Stimulated activated memory B cell treated with anti-CD40 and anti-IgM and Interleukin-4, amounts not matched to agents 10 μg/mL and 1 μg/mL and 100 μg/mL, for 72 hours (primary cell): ENCODE measurements at regions not wholly inside any gene's neighbourhood (a gene's known extent, or its start where the extent isn't known, plus 50 kb on each side); places are given as distances from the start of the nearest gene placed in this dataset.

Source experiments
- ATAC-seq: fragments of 150-1000 bp; cut with Tn5 transposase; 2 replicates; pipeline ENCODE4 v1.10.0; 2021
- H3K27ac Mint-ChIP-seq: one replicate; pipeline ENCODE4 v1.8.0; 2022; ENCODE audit warnings: mild to moderate bottlenecking, mixed read lengths
- H3K27me3 Mint-ChIP-seq: one replicate; pipeline ENCODE4 v1.8.0; 2022; ENCODE audit warnings: mixed read lengths
- H3K36me3 Mint-ChIP-seq: one replicate; pipeline ENCODE4 v1.8.0; 2022; ENCODE audit warnings: mixed read lengths
- H3K4me1 Mint-ChIP-seq: one replicate; pipeline ENCODE4 v1.8.0; 2022; ENCODE audit warnings: mixed read lengths
- H3K4me3 Mint-ChIP-seq: one replicate; pipeline ENCODE4 v1.8.0; 2022; ENCODE audit warnings: mild to moderate bottlenecking, moderate library complexity, mixed read lengths
- H3K9me3 Mint-ChIP-seq: one replicate; pipeline ENCODE4 v1.8.0; 2022; ENCODE audit warnings: mixed read lengths

DNA sequence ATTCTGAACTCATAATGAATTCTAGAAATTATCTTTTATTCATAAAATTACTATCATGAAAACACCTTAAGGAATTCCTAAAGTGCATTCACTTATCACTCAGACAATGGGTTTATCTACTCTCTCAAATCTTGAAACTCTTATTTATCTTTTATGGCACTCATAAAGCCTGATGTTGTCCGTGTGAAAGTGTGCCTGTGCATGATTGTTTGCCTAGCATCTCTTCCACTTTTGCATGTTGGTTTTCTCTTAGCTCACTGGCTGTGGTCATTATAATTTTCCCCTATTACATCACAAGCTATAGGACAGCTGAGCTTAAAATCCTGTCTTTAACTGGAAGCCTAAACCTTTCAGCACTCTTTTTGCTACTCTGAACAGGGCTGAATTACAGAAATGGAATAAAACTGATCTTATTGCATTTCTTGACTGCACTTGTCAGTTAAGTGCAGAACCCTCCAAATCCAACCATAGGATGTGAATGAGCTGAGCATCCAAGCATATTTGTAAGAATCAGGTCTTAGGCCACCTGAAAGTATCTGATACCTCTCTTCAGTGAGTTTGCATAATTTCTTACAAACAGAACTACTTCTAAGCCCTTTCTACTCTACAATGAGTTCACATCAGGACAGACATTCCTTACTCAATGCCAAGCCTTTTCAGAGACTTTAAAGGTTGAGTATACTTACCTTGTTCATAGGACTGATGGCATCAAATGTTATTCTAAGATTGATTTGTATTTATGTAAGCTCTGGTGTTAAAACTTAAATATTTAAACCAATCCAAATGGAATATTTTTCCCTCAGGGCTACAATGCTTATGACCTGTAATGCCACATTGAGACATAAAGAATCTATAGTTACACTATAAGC lies 221.2 kb upstream of the KITLG start:
- no peak for ATAC-seq
- H3K36me3 Mint-ChIP-seq = no peaks in the 10 kb centered on the region
- no peaks in the 10 kb centered on the region for H3K27me3 Mint-ChIP-seq
- no peaks in the 10 kb centered on the region for H3K4me1 Mint-ChIP-seq
- H3K4me3 Mint-ChIP-seq = no peak overlapping the region
- peaks cover 6% of the 10 kb centered on the region for H3K9me3 Mint-ChIP-seq
- no peak overlapping the region for H3K27ac Mint-ChIP-seq

DNA sequence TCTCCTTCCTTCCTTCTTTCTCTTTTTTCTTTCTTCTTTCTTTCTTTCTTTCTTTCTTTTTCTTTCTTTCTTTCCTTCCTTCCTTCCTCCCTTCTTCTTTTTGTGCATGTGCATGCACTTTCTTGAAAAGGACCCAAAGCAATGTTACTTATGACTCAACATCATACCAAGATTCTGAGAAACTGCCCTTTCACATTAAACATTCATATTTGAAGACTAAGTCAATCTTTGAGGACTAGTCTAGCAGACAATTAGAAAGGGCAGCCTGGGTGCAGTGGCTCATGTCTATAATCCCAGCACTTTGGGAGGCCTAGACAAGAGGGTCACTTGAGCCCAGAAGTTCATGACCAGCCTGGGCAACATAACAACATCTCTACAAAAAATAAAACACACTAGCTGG lies 212.8 kb upstream of the KITLG start:
- H3K27me3 Mint-ChIP-seq = no peaks in the 10 kb centered on the region

DNA sequence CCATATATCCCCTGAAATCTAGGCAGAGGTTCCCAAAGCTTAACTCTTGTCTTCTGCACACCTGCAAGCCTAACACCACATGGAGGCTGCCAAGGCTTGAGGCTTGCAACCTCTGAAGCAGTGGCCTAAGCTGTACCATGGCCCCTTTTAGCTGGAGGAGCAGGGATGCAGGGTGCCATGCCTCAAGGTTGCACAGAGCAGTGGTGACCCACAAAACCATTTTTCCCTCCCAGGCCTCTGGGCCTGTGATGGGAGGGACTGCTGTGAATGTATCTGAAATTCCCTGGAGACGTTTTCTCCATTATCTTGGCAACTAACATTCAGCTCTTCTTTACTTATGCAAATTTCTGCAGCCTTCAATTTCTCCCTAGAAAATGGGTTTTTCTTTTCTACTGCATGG lies 210.0 kb upstream of the KITLG start:
- Mint-ChIP-seq H3K27me3 (no peaks in the 10 kb centered on the region), H3K9me3 (peaks cover 28% of the 10 kb centered on the region), H3K4me3 (no peak overlapping the region), H3K36me3 (no peaks in the 10 kb centered on the region), H3K27ac (no peak overlapping the region), H3K4me1 (no peaks in the 10 kb centered on the region)
- no peak for ATAC-seq

More for the DNA sequence above, 212.8 kb upstream of the KITLG start:
- Mint-ChIP-seq H3K9me3 (peaks cover 29% of the 10 kb centered on the region), H3K4me1 (no peaks in the 10 kb centered on the region), H3K4me3 (no peak overlapping the region), H3K36me3 (no peaks in the 10 kb centered on the region), H3K27ac (no peak overlapping the region)
- no peak for ATAC-seq

DNA sequence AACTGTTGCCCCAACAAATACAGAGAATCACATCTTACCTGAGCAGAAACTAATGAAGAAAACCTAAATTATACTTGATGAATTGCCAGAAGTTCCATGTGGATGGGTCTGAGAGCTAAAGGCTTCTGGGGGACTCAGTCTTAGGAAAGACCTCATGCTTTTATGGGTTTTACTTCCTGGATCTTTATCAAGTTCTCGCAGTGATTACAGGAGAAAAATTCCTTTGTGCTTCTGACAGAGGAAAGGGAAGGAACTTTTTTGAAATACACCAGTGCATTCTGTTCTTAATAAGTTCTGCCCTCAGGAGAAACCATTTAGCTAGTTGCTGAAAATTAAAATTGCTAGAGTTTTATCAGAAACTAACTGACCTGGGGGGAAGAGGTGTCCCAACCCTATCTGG lies 203.9 kb upstream of the KITLG start:
- H3K27ac Mint-ChIP-seq = no peak overlapping the region
- no peaks in the 10 kb centered on the region for H3K4me1 Mint-ChIP-seq
- peaks cover 9% of the 10 kb centered on the region for H3K9me3 Mint-ChIP-seq
- no peak for ATAC-seq
- H3K36me3 Mint-ChIP-seq = no peaks in the 10 kb centered on the region
- H3K27me3 Mint-ChIP-seq = no peaks in the 10 kb centered on the region
- H3K4me3 Mint-ChIP-seq = no peak overlapping the region

DNA sequence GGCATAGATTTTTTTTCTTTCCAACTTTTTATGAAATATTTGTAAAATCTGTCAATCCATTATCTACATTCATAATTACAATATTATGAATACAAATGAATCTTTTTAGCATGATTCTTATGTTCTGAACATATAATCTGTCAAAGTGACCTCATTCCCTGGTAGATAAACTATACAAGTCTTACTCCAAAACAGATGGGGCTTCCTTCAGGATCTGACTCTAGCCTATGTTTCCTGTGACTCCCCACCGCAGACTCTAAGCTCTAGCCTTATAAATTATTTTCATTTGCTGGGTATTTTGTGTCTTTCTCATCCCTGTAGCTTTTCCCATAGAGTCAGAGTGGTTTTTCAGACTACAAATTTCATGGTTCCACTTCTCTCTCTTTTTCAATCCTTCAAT lies 202.1 kb upstream of the KITLG start:
- H3K36me3 Mint-ChIP-seq = no peaks in the 10 kb centered on the region
- ATAC-seq = no peak

DNA sequence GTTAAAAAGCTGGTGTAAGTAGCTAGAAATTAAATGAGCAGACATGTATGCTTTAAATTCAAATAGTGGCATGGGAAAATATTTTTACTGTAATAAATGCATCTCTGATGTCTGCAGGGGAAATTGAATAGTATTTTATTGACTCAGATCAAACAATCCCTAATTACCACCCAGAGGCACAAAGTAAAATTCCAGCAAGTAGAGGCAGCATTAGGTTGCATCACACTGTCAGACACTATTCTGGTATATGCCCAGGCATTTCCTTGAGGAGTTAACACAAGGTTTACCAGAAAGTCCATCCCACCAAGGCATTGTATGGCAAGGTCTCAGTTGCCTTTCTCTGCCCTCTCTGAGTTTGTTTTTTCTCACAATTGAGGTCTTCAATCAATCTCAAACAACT lies 201.6 kb upstream of the KITLG start:
- ATAC-seq = no peak
- no peak overlapping the region for H3K4me3 Mint-ChIP-seq
- H3K4me1 Mint-ChIP-seq = no peaks in the 10 kb centered on the region
- no peaks in the 10 kb centered on the region for H3K36me3 Mint-ChIP-seq
- no peak overlapping the region for H3K27ac Mint-ChIP-seq
- peaks cover 6% of the 10 kb centered on the region for H3K9me3 Mint-ChIP-seq
- no peaks in the 10 kb centered on the region for H3K27me3 Mint-ChIP-seq

More for the DNA sequence above, 202.1 kb upstream of the KITLG start:
- peaks cover 6% of the 10 kb centered on the region for H3K9me3 Mint-ChIP-seq
- H3K4me3 Mint-ChIP-seq = no peak overlapping the region
- H3K27me3 Mint-ChIP-seq = no peaks in the 10 kb centered on the region
- H3K27ac Mint-ChIP-seq = no peak overlapping the region
- H3K4me1 Mint-ChIP-seq = no peaks in the 10 kb centered on the region

DNA sequence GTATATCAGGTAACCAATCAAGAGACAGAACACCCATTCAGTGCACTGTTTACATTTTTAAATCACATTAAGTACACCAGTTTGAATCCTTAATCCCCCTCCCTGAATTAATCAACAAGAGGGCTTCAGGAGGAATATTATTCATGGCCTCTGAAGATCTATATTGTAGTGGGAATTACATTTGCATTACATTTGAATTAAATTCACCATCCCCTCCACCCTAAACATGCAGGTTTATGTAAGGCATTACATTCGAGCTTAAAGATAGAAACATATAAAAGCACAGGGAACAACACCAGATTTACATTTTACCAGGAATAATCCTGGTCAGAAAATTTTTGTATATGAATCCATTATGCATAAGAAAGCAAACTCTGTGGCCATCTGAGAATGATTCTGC lies 197.8 kb upstream of the KITLG start:
- peaks cover 3% of the 10 kb centered on the region for H3K9me3 Mint-ChIP-seq
- H3K27ac Mint-ChIP-seq = no peak overlapping the region
- no peak overlapping the region for H3K4me3 Mint-ChIP-seq
- no peaks in the 10 kb centered on the region for H3K27me3 Mint-ChIP-seq
- no peaks in the 10 kb centered on the region for H3K4me1 Mint-ChIP-seq
- no peak for ATAC-seq
- no peaks in the 10 kb centered on the region for H3K36me3 Mint-ChIP-seq

DNA sequence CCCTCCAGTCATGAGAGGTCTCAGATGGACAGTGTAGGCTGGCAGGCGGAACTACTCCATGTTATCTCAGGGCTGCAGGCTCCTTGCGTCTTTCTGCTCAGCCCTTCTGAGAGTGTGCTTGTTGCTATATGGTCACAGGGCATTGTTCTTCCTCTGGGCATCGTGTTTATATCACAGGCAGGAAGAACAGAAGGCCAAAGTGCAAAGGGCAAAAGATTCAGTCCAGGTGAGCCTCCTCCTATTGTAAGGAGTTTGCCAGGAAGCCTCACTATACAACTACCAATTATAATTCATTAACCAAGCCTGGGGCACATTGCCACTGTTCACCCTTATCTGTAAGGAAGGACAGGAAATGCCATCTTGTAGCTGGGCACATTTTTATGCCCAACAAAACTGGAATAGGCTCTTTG lies 195.5 kb upstream of the KITLG start:
- peaks cover 5% of the 10 kb centered on the region for H3K9me3 Mint-ChIP-seq
- H3K4me3 Mint-ChIP-seq = no peak overlapping the region
- no peak for ATAC-seq
- no peak overlapping the region for H3K27ac Mint-ChIP-seq
- H3K36me3 Mint-ChIP-seq = no peaks in the 10 kb centered on the region
- H3K4me1 Mint-ChIP-seq = no peaks in the 10 kb centered on the region
- H3K27me3 Mint-ChIP-seq = no peaks in the 10 kb centered on the region

DNA sequence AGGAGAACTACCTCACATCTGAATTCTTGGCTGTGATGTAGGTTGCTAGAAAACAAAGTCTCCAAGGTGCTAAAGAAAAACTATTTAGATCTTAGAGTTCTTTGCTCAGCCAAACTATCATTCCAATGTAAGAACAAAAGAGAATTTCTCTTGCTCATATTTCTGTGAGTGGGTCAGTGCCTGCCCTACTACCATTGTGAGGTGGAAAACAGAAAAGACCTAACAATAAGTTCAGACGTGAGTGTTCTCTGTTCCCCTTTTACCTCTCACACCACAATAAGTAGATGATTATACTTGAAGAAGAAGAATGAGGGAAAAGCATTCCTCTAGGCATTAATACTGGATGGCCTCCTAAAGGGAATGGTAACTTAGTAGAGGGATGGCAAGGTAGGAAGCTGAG lies 187.4 kb upstream of the KITLG start:
- Mint-ChIP-seq H3K27ac (no peak overlapping the region), H3K27me3 (no peaks in the 10 kb centered on the region), H3K9me3 (peaks cover 3% of the 10 kb centered on the region), H3K4me1 (no peaks in the 10 kb centered on the region), H3K4me3 (no peak overlapping the region), H3K36me3 (no peaks in the 10 kb centered on the region)
- ATAC-seq = no peak

DNA sequence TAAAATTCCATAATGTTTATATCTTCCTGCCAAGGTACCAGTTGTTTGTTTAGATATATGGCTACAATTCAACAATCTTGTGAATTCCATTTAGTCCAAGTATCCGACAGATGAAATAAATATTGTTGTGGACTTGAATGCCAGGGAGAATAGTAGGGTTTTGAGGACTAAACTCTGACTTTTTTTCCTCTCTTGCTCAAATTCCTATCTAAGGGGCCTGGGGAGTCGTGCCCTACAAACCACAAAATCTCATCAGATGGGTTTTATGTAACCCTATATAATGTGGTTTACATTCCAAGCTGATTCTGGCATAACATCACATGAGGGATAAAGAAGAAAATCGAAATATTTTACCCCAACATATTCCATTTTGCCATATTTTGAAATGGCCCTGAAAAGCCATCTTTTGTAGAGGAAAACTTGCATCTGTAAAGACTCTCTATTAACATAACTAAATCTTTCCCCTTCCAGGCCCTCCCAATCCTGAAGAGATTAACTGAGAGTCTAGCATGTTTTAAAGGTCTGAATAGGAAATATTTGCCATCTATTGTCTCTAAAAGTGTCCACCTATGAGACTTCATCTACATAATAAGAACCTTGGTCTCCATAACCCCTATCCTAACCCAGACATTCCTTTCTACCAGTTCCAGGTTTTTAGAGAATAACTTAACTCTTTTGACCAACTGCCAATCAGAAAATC lies 184.7 kb upstream of the KITLG start:
- Mint-ChIP-seq H3K36me3 (no peaks in the 10 kb centered on the region), H3K4me3 (no peak overlapping the region), H3K27ac (no peak overlapping the region), H3K9me3 (peaks cover 3% of the 10 kb centered on the region), H3K4me1 (no peaks in the 10 kb centered on the region), H3K27me3 (no peaks in the 10 kb centered on the region)
- no peak for ATAC-seq

DNA sequence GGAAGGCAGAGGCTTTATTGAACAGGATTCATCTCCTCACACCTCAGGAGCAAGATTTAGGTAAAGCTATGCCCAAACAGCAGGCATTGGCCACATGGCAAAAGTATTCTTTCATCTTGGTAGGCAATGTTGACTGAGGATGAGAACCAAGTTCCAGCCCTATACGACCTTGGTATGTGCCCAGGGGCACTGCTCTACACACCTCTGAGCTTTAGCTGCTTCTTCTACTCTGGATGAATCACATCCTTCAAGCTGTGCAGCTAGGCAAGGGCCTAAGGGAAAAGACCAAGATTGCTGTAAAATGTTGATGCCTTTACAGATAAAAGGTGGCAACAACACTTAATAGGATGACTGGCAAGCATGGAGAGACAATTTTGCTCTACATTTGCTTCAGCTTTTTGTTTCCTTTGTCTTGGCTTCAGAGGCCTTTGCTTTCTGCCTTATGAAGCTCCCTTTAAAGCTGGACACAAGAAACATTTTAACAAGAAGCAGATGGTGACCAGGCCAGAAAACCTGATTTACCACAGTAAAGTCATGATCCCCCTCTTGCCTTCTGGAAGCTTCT lies 183.3 kb upstream of the KITLG start:
- Mint-ChIP-seq H3K27ac (no peak overlapping the region), H3K4me1 (no peaks in the 10 kb centered on the region), H3K27me3 (no peaks in the 10 kb centered on the region), H3K36me3 (no peaks in the 10 kb centered on the region), H3K9me3 (peaks cover 3% of the 10 kb centered on the region), H3K4me3 (no peak overlapping the region)
- peak; percentile 38 for ATAC-seq

DNA sequence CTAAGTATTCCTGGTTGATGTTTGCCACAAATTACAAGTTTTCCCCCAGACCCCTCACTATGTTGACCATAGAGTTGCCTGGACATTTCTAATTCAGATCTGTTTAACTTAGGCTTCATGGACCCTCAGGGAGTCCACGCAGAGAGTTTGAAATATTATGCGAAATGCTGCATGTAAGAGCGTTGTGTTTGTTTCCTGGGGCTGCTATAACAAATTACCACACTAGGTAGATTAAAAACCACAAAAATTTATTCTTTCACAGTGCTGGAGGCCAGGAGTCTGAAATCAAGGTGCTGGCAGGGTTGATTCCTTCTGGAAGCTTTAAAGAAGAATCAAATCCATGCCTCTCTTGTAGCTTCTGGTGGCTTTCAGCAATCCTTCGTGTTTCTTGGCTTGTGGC lies 177.9 kb upstream of the KITLG start:
- H3K9me3 Mint-ChIP-seq = peaks cover 6% of the 10 kb centered on the region
- ATAC-seq = no peak
- no peaks in the 10 kb centered on the region for H3K4me1 Mint-ChIP-seq
- H3K27ac Mint-ChIP-seq = no peak overlapping the region
- no peaks in the 10 kb centered on the region for H3K27me3 Mint-ChIP-seq
- H3K36me3 Mint-ChIP-seq = no peaks in the 10 kb centered on the region
- H3K4me3 Mint-ChIP-seq = no peak overlapping the region

DNA sequence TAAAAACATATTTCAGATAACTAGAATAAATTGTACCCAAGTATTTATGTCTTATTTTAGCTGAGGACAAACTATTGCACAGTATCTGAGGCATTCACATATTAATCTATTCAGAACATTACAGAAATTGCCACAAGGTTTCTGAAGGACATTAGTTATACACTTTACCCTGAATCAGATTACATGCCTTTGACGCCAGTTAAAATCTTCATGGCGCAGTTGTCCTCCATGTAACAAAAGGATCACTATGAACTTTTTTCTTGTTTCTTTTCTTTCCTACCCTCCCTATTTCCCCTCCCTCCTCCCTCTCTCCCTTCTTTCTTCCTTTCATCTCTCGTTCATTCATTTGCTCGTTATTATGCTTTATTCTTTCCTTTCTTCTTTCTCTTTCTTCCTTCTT lies 176.6 kb upstream of the KITLG start:
- H3K36me3 Mint-ChIP-seq = no peaks in the 10 kb centered on the region
- no peaks in the 10 kb centered on the region for H3K4me1 Mint-ChIP-seq
- H3K9me3 Mint-ChIP-seq = peaks cover 7% of the 10 kb centered on the region
- no peak overlapping the region for H3K27ac Mint-ChIP-seq
- H3K4me3 Mint-ChIP-seq = no peak overlapping the region
- ATAC-seq = no peak
- no peaks in the 10 kb centered on the region for H3K27me3 Mint-ChIP-seq

DNA sequence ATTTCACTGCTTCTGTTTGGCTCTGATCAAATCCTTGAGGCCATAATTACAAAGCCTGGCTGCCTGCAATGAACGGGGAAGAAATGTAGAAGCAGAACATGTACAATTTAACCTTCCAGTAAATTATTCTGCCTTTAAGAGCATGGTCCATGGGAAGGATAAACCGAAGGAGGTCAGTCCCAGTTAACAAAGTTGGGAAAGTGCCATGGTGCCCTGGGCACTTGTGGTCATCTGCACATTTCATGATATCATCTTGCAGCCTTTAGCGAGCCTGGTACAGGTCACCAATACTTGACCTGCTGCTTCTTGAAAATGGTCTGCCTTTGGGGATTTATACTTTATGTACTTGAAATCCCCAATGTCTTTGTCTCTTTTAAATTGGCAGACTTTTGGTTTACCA lies 175.9 kb upstream of the KITLG start:
- Mint-ChIP-seq H3K36me3 (no peaks in the 10 kb centered on the region), H3K4me3 (no peak overlapping the region), H3K4me1 (no peaks in the 10 kb centered on the region), H3K27me3 (no peaks in the 10 kb centered on the region), H3K9me3 (peaks cover 7% of the 10 kb centered on the region), H3K27ac (no peak overlapping the region)
- peak; percentile 26 for ATAC-seq

DNA sequence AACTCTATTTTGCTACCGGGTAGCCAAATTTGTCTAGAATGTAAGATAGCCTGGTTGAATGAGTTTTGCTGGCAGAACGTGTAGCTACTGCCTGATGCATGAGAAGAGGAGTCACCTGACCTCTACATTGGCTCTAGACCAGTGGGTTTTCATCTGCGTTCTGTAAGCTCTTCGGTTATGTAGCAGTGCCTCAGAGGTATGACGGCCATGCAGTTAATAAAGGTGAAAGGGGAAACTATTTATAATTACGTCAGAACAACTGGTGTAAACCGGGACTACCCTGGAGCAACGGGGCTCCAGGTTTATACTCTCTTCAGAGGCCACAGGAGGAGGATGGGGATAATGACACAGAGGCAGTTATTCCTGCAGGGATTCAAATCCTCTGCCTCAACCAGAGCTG lies 173.4 kb upstream of the KITLG start:
- Mint-ChIP-seq H3K27ac (no peak overlapping the region), H3K27me3 (no peaks in the 10 kb centered on the region), H3K4me3 (no peak overlapping the region), H3K36me3 (no peaks in the 10 kb centered on the region), H3K9me3 (peaks cover 3% of the 10 kb centered on the region), H3K4me1 (no peaks in the 10 kb centered on the region)
- ATAC-seq = no peak

DNA sequence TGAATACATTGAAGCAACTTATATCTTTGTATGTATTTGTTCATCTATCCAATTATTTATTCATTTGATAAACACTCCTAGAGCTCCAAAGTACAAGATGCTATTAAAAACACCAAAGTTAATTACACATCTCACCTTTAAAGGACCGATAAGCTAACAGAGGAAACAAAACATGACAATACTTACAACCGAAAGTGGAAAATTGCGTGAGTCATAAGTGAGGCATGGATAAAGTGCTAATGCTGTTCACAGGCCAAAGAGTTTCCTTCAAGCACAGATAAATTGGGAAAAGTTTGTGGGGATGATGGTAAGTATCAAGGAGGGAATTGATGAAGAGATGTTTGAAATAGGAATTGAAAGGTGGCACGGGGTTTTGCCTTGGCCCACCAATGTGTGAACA lies 172.8 kb upstream of the KITLG start:
- H3K27ac Mint-ChIP-seq = no peak overlapping the region
- H3K27me3 Mint-ChIP-seq = no peaks in the 10 kb centered on the region
- no peak for ATAC-seq
- peaks cover 3% of the 10 kb centered on the region for H3K9me3 Mint-ChIP-seq
- no peaks in the 10 kb centered on the region for H3K36me3 Mint-ChIP-seq
- no peaks in the 10 kb centered on the region for H3K4me1 Mint-ChIP-seq
- no peak overlapping the region for H3K4me3 Mint-ChIP-seq
